ENCODE measurements at regions not wholly inside any gene's neighbourhood (a gene's known extent, or its start where the extent isn't known, plus 50 kb on each side); places are given as distances from the start of the nearest gene placed in this dataset.

- H3K9ac ChIP-seq (ENCODE audit: low read length), result no peak overlapping the region
Observed at GRCh38 chr2:7884338-7884737, 797.5 kb upstream of the ID2 start.

GRCh38 chr2:7886666-7887065 lies 795.2 kb upstream of the ID2 start:
- H3K23ac ChIP-seq (ENCODE audit: low read length in 2 of 2), result no peak overlapping the region
- no peaks in the 10 kb centered on the region for H3K9me3 ChIP-seq (ENCODE audit: control insufficient read depth, low read length)
- no peaks in the 10 kb centered on the region for H3K27me3 ChIP-seq (ENCODE audit: control insufficient read depth in 1 of 2, insufficient read depth in 1 of 2, low read length in 2 of 2)
- H3K14ac ChIP-seq (ENCODE audit: low read length in 2 of 2), result no peak overlapping the region
- H4K91ac ChIP-seq (ENCODE audit: low read length), result no peak overlapping the region
- no peak for DNase-seq
- H3K4me3 ChIP-seq (ENCODE audit: insufficient read depth in 1 of 2, low read depth in 1 of 2, low read length in 2 of 2), result no peak overlapping the region
- no peak overlapping the region for H3K9ac ChIP-seq (ENCODE audit: low read length)
- no peak overlapping the region for H4K8ac ChIP-seq (ENCODE audit: low read length)
- peaks cover 4% of the 10 kb centered on the region for H3K4me1 ChIP-seq (ENCODE audit: control insufficient read depth, insufficient read depth, low read depth, low read length)
- H2AFZ ChIP-seq (ENCODE audit: low read depth, low read length), result no peak overlapping the region
- H3K18ac ChIP-seq (ENCODE audit: low read depth in 1 of 2, low read length in 2 of 2), result no peak overlapping the region
- no peak overlapping the region for H3K4me2 ChIP-seq (ENCODE audit: low read length, poor library complexity, severe bottlenecking)
- whole genome bisulfite sequencing, result 84% methylated on average over 2 of the region's 2 CpGs
- no peak overlapping the region for H2BK120ac ChIP-seq (ENCODE audit: low read depth, low read length)
- H3K4ac ChIP-seq (ENCODE audit: low read depth in 1 of 2, low read length in 2 of 2), result no peak overlapping the region
- no peak overlapping the region for H3K27ac ChIP-seq (ENCODE audit: low read length, poor library complexity, severe bottlenecking)
- H2BK15ac ChIP-seq (ENCODE audit: low read depth, poor library complexity, severe bottlenecking), result no peak overlapping the region
- no peaks in the 10 kb centered on the region for H3K79me1 ChIP-seq (replicated peaks; ENCODE audit: low read length, poor library complexity, severe bottlenecking)
- H2AK5ac ChIP-seq (ENCODE audit: low read length, severe bottlenecking), result no peak overlapping the region
- H2BK12ac ChIP-seq (ENCODE audit: low read length in 2 of 2), result no peak overlapping the region
- no peaks in the 10 kb centered on the region for H3K36me3 ChIP-seq (ENCODE audit: control insufficient read depth in 1 of 2, insufficient read depth in 2 of 2, low read depth in 1 of 2, low read length in 2 of 2)
- H2BK5ac ChIP-seq (ENCODE audit: low read depth, low read length, poor library complexity, severe bottlenecking), result no peak overlapping the region

More at GRCh38 chr2:7884338-7884737, 797.5 kb upstream of the ID2 start:
- Histone ChIP-seq H3K4me2 (ENCODE audit: low read length, poor library complexity, severe bottlenecking) (no peak overlapping the region), H4K91ac (ENCODE audit: low read length) (no peak overlapping the region), H2BK5ac (ENCODE audit: low read depth, low read length, poor library complexity, severe bottlenecking) (no peak overlapping the region), H3K23ac (ENCODE audit: low read length in 2 of 2) (no peak overlapping the region), H3K4me3 (ENCODE audit: insufficient read depth in 1 of 2, low read depth in 1 of 2, low read length in 2 of 2) (no peak overlapping the region), H3K79me1 (replicated peaks; ENCODE audit: low read length, poor library complexity, severe bottlenecking) (no peaks in the 10 kb centered on the region), H3K36me3 (ENCODE audit: control insufficient read depth in 1 of 2, insufficient read depth in 2 of 2, low read depth in 1 of 2, low read length in 2 of 2) (no peaks in the 10 kb centered on the region), H3K9me3 (ENCODE audit: control insufficient read depth, low read length) (no peaks in the 10 kb centered on the region), H2BK15ac (ENCODE audit: low read depth, poor library complexity, severe bottlenecking) (no peak overlapping the region), H3K27me3 (ENCODE audit: control insufficient read depth in 1 of 2, insufficient read depth in 1 of 2, low read length in 2 of 2) (no peaks in the 10 kb centered on the region), H2AK5ac (ENCODE audit: low read length, severe bottlenecking) (no peak overlapping the region), H3K4me1 (ENCODE audit: control insufficient read depth, insufficient read depth, low read depth, low read length) (peaks cover 9% of the 10 kb centered on the region), H2BK120ac (ENCODE audit: low read depth, low read length) (no peak overlapping the region), H2BK12ac (ENCODE audit: low read length in 2 of 2) (no peak overlapping the region), H3K27ac (ENCODE audit: low read length, poor library complexity, severe bottlenecking) (no peak overlapping the region), H2AFZ (ENCODE audit: low read depth, low read length) (no peak overlapping the region), H3K4ac (ENCODE audit: low read depth in 1 of 2, low read length in 2 of 2) (no peak overlapping the region), H3K18ac (ENCODE audit: low read depth in 1 of 2, low read length in 2 of 2) (no peak overlapping the region), H4K8ac (ENCODE audit: low read length) (no peak overlapping the region), H3K14ac (ENCODE audit: low read length in 2 of 2) (no peak overlapping the region)
- no peak for DNase-seq
- no CpG with 5 or more reads among the region's 4 CpGs for WGBS

- Histone ChIP-seq H2BK15ac (ENCODE audit: low read depth, poor library complexity, severe bottlenecking) (no peak overlapping the region), H3K18ac (ENCODE audit: low read depth in 1 of 2, low read length in 2 of 2) (no peak overlapping the region), H3K36me3 (ENCODE audit: control insufficient read depth in 1 of 2, insufficient read depth in 2 of 2, low read depth in 1 of 2, low read length in 2 of 2) (no peaks in the 10 kb centered on the region), H2BK12ac (ENCODE audit: low read length in 2 of 2) (no peak overlapping the region), H3K4me3 (ENCODE audit: insufficient read depth in 1 of 2, low read depth in 1 of 2, low read length in 2 of 2) (no peak overlapping the region), H2BK5ac (ENCODE audit: low read depth, low read length, poor library complexity, severe bottlenecking) (no peak overlapping the region), H3K4ac (ENCODE audit: low read depth in 1 of 2, low read length in 2 of 2) (no peak overlapping the region), H2BK120ac (ENCODE audit: low read depth, low read length) (no peak overlapping the region), H3K9me3 (ENCODE audit: control insufficient read depth, low read length) (no peaks in the 10 kb centered on the region), H4K8ac (ENCODE audit: low read length) (no peak overlapping the region), H3K27me3 (ENCODE audit: control insufficient read depth in 1 of 2, insufficient read depth in 1 of 2, low read length in 2 of 2) (no peaks in the 10 kb centered on the region), H4K91ac (ENCODE audit: low read length) (no peak overlapping the region), H3K79me1 (replicated peaks; ENCODE audit: low read length, poor library complexity, severe bottlenecking) (no peaks in the 10 kb centered on the region), H3K4me2 (ENCODE audit: low read length, poor library complexity, severe bottlenecking) (no peak overlapping the region), H3K4me1 (ENCODE audit: control insufficient read depth, insufficient read depth, low read depth, low read length) (no peaks in the 10 kb centered on the region), H3K23ac (ENCODE audit: low read length in 2 of 2) (no peak overlapping the region), H2AFZ (ENCODE audit: low read depth, low read length) (no peak overlapping the region), H3K27ac (ENCODE audit: low read length, poor library complexity, severe bottlenecking) (no peak overlapping the region), H3K14ac (ENCODE audit: low read length in 2 of 2) (no peak overlapping the region), H2AK5ac (ENCODE audit: low read length, severe bottlenecking) (no peak overlapping the region), H3K9ac (ENCODE audit: low read length) (no peak overlapping the region)
- 81% methylated on average over 7 of the region's 7 CpGs for WGBS
- DNase-seq, result no peak
Observed at GRCh38 chr2:7887441-7887840, 794.4 kb upstream of the ID2 start.

GRCh38 chr2:7888876-7889275 lies 793.0 kb upstream of the ID2 start:
- Histone ChIP-seq H3K79me1 (replicated peaks; ENCODE audit: low read length, poor library complexity, severe bottlenecking) (no peaks in the 10 kb centered on the region), H3K4me1 (ENCODE audit: control insufficient read depth, insufficient read depth, low read depth, low read length) (no peaks in the 10 kb centered on the region), H3K23ac (ENCODE audit: low read length in 2 of 2) (no peak overlapping the region), H3K9me3 (ENCODE audit: control insufficient read depth, low read length) (no peaks in the 10 kb centered on the region), H2BK5ac (ENCODE audit: low read depth, low read length, poor library complexity, severe bottlenecking) (no peak overlapping the region), H3K9ac (ENCODE audit: low read length) (no peak overlapping the region), H3K4me2 (ENCODE audit: low read length, poor library complexity, severe bottlenecking) (no peak overlapping the region), H3K4ac (ENCODE audit: low read depth in 1 of 2, low read length in 2 of 2) (no peak overlapping the region), H4K91ac (ENCODE audit: low read length) (no peak overlapping the region), H2AFZ (ENCODE audit: low read depth, low read length) (no peak overlapping the region), H2BK15ac (ENCODE audit: low read depth, poor library complexity, severe bottlenecking) (no peak overlapping the region), H2AK5ac (ENCODE audit: low read length, severe bottlenecking) (no peak overlapping the region), H3K4me3 (ENCODE audit: insufficient read depth in 1 of 2, low read depth in 1 of 2, low read length in 2 of 2) (no peak overlapping the region), H3K36me3 (ENCODE audit: control insufficient read depth in 1 of 2, insufficient read depth in 2 of 2, low read depth in 1 of 2, low read length in 2 of 2) (no peaks in the 10 kb centered on the region), H4K8ac (ENCODE audit: low read length) (no peak overlapping the region), H3K18ac (ENCODE audit: low read depth in 1 of 2, low read length in 2 of 2) (no peak overlapping the region), H3K14ac (ENCODE audit: low read length in 2 of 2) (no peak overlapping the region), H3K27me3 (ENCODE audit: control insufficient read depth in 1 of 2, insufficient read depth in 1 of 2, low read length in 2 of 2) (no peaks in the 10 kb centered on the region), H2BK12ac (ENCODE audit: low read length in 2 of 2) (no peak overlapping the region), H2BK120ac (ENCODE audit: low read depth, low read length) (no peak overlapping the region), H3K27ac (ENCODE audit: low read length, poor library complexity, severe bottlenecking) (no peak overlapping the region)
- 89% methylated on average over 3 of the region's 4 CpGs for WGBS
- DNase-seq, result no peak

All from mesenchymal stem cell (in vitro differentiated cells and primary cell).